ENCODE measurements at regions not wholly inside any gene's neighbourhood (a gene's known extent, or its start where the extent isn't known, plus 50 kb on each side); places are given as distances from the start of the nearest gene placed in this dataset.

- DNase-seq (ENCODE audit: low read depth), result no peak
- no peak for TF ChIP-seq CTCF (conservative IDR thresholded peaks at IDR 0.05; ENCODE audit: low read depth, low read length)
- H3K4me3 ChIP-seq (ENCODE audit: low read depth, low read length), result no peak overlapping the region
Measured at GRCh38 chr2:40758401-40759155, 306.7 kb upstream of the SLC8A1 start.

GRCh38 chr2:40760071-40760666, 308.3 kb upstream of the SLC8A1 start:
- TF ChIP-seq CTCF (conservative IDR thresholded peaks at IDR 0.05; ENCODE audit: low read depth, low read length), result peak; percentile 97
- no peak overlapping the region for H3K4me3 ChIP-seq (ENCODE audit: low read depth, low read length)
- DNase-seq (ENCODE audit: low read depth), result no peak

- no peak overlapping the region for H3K4me3 ChIP-seq (ENCODE audit: low read depth, low read length)
- no peak for TF ChIP-seq CTCF (conservative IDR thresholded peaks at IDR 0.05; ENCODE audit: low read depth, low read length)
- no peak for DNase-seq (ENCODE audit: low read depth)
Measured at GRCh38 chr2:40773291-40773690, 321.4 kb upstream of the SLC8A1 start.

GRCh38 chr2:40783704-40784103, 331.8 kb upstream of the SLC8A1 start:
- no peak overlapping the region for H3K4me3 ChIP-seq (ENCODE audit: low read depth, low read length)
- no peak for TF ChIP-seq CTCF (conservative IDR thresholded peaks at IDR 0.05; ENCODE audit: low read depth, low read length)
- DNase-seq (ENCODE audit: low read depth), result no peak

- DNase-seq (ENCODE audit: low read depth), result no peak
- TF ChIP-seq CTCF (conservative IDR thresholded peaks at IDR 0.05; ENCODE audit: low read depth, low read length), result no peak
- H3K4me3 ChIP-seq (ENCODE audit: low read depth, low read length), result no peak overlapping the region
Measured at GRCh38 chr2:40786636-40787035, 334.7 kb upstream of the SLC8A1 start.

GRCh38 chr2:40797120-40797519, 345.2 kb upstream of the SLC8A1 start:
- peak; percentile 48 for DNase-seq (ENCODE audit: low read depth)
- no peak overlapping the region for H3K4me3 ChIP-seq (ENCODE audit: low read depth, low read length)
- no peak for TF ChIP-seq CTCF (conservative IDR thresholded peaks at IDR 0.05; ENCODE audit: low read depth, low read length)

GRCh38 chr2:40803900-40804299, 352.0 kb upstream of the SLC8A1 start:
- no peak overlapping the region for H3K4me3 ChIP-seq (ENCODE audit: low read depth, low read length)
- TF ChIP-seq CTCF (conservative IDR thresholded peaks at IDR 0.05; ENCODE audit: low read depth, low read length), result no peak

More at GRCh38 chr2:40803900-40804299, 352.0 kb upstream of the SLC8A1 start:
- DNase-seq (ENCODE audit: low read depth), result peak; percentile 35

Measured in epithelial cell of proximal tubule (primary cell).